Dedifferentiated amniotic fluid mesenchymal stem cell (primary cell): ENCODE measurements at regions not wholly inside any gene's neighbourhood (a gene's known extent, or its start where the extent isn't known, plus 50 kb on each side); places are given as distances from the start of the nearest gene placed in this dataset.

Experiments
- DNase-seq: peaks from one replicate; pipeline ENCODE4 v3.0.0-alpha.2; 2016; ENCODE audit errors: extremely low spot score

- DNase-seq, result no peak
These were observed 89.6 kb downstream of the RBFOX3 start for GRCh38 chr17:79521225-79521624.

- no peak for DNase-seq
These were observed 90.4 kb downstream of the RBFOX3 start for GRCh38 chr17:79520167-79521165.

GRCh38 chr17:79519601-79520000 lies 91.2 kb downstream of the RBFOX3 start:
- no peak for DNase-seq

- no peak for DNase-seq
These were observed 92.0 kb downstream of the RBFOX3 start for GRCh38 chr17:79518585-79519523.

- DNase-seq, result no peak
These were observed 92.8 kb downstream of the RBFOX3 start for GRCh38 chr17:79517827-79518584.

GRCh38 chr17:79515646-79516571 lies 94.9 kb downstream of the RBFOX3 start:
- DNase-seq, result no peak

- no peak for DNase-seq
These were observed 95.7 kb downstream of the RBFOX3 start for GRCh38 chr17:79515110-79515509.

GRCh38 chr17:79513820-79514535 lies 96.9 kb downstream of the RBFOX3 start:
- no peak for DNase-seq

- no peak for DNase-seq
These were observed 97.6 kb downstream of the RBFOX3 start for GRCh38 chr17:79513206-79513605.

GRCh38 chr17:79511471-79511870 lies 99.4 kb downstream of the RBFOX3 start:
- DNase-seq, result no peak

GRCh38 chr17:79510071-79510470 lies 100.8 kb downstream of the RBFOX3 start:
- DNase-seq, result no peak

- no peak for DNase-seq
These were observed 101.4 kb downstream of the RBFOX3 start for GRCh38 chr17:79509490-79509889.

GRCh38 chr17:79509008-79509407 lies 101.8 kb downstream of the RBFOX3 start:
- DNase-seq, result no peak

GRCh38 chr17:79508291-79508716 lies 102.5 kb downstream of the RBFOX3 start:
- no peak for DNase-seq

- no peak for DNase-seq
These were observed 103.9 kb downstream of the RBFOX3 start for GRCh38 chr17:79506955-79507354.

- DNase-seq, result no peak
These were observed 104.5 kb downstream of the RBFOX3 start for GRCh38 chr17:79506150-79506870.

- no peak for DNase-seq
These were observed 105.7 kb downstream of the RBFOX3 start for GRCh38 chr17:79505199-79505598.

- DNase-seq, result no peak
These were observed 106.7 kb downstream of the RBFOX3 start for GRCh38 chr17:79504181-79504605.
